Motor neuron (in vitro differentiated cells): ENCODE measurements at regions not wholly inside any gene's neighbourhood (a gene's known extent, or its start where the extent isn't known, plus 50 kb on each side); places are given as distances from the start of the nearest gene placed in this dataset.
"Not testable (repeated sequence)": the region's sequence is repeated elsewhere in the genome, so short reads cannot be mapped to it uniquely, and the experiment has no call there.

Experiments used
- ATAC-seq, 8 experiments: fragments of 200-7000 bp; cut with Tn5 transposase; replicated peaks in 6 of 8; 2 replicates each; pipeline ENCODE4 v1.8.0; 2021; ENCODE audit warnings: mild to moderate bottlenecking in 8 of 8, moderate library complexity in 8 of 8
- H3K27ac ChIP-seq, 2 donors: fragments of 250-450 bp; sonication (Bioruptor Pico); 2 replicates each; pipeline ENCODE4 v1.9.0; 2021; ENCODE audit warnings: antibody characterized with exemption in 2 of 2, mild to moderate bottlenecking in 2 of 2, moderate library complexity in 1 of 2
- H3K4me1 ChIP-seq, 2 donors: fragments of 250-450 bp; sonication (Bioruptor Pico); replicated peaks in 1 of 2; 2 replicates each; pipeline ENCODE4 v1.6.1; 2021; ENCODE audit warnings: antibody characterized with exemption in 2 of 2, mild to moderate bottlenecking in 2 of 2, moderate library complexity in 1 of 2
- H3K4me3 ChIP-seq, 5 donors: fragments of 250-450 bp; sonication (Bioruptor Pico); 2 replicates each; pipeline ENCODE4 v1.9.0; 2021; ENCODE audit warnings: antibody characterized with exemption in 5 of 5, mild to moderate bottlenecking in 5 of 5, moderate library complexity in 4 of 5
- WGBS, 10 experiments: fragments of 450-650 bp; shearing (Covaris generic); methylation state at CpG; one replicate each; pipeline ENCODE4 v1.0.0; 2022; 5-methylcytosine and 5-hydroxymethylcytosine counted together
- in situ Hi-C, 9 experiments: fragments of 400-800 bp; cut with MboI; loops; one replicate each; pipeline ENCODE4 v1.15.0; 2021; ENCODE audit warnings: low sequenced_read_pairs in 9 of 9, low pct_unique_long_range_greater_than_20kb in 2 of 9; ENCODE audit not compliant: unreplicated experiment in 9 of 9

GRCh38 chr1:198947456-198947855 is 308.6 kb downstream of the PTPRC start:
- Histone ChIP-seq H3K4me1 (no peaks in the 10 kb centered on the region), H3K27ac (no peak overlapping the region), H3K4me3 (no peak overlapping the region)
- 50 to 100% (median 89%) methylated on average over 1 of the region's 1 CpG; no CpG with 5 or more reads in 2 of the 10 experiments for WGBS, 10 experiments
- in situ Hi-C loops = no loop called here
- no peak for ATAC-seq

GRCh38 chr1:198948895-198949659 is 310.2 kb downstream of the PTPRC start:
- H3K4me1 ChIP-seq = no peaks in the 10 kb centered on the region
- no peak for ATAC-seq
- no peak overlapping the region for H3K4me3 ChIP-seq
- in situ Hi-C loops = no loop called here
- WGBS, 10 experiments = 95 to 100% (median 97%) methylated on average over 2 to 19 of the region's 28 CpGs; no CpG with 5 or more reads in 5 of the 10 experiments
- H3K27ac ChIP-seq = no peak overlapping the region

GRCh38 chr1:198950036-198950435 is 311.2 kb downstream of the PTPRC start:
- in situ Hi-C loops = no loop called here
- ATAC-seq = no peak
- Histone ChIP-seq H3K27ac (no peak overlapping the region), H3K4me3 (no peak overlapping the region), H3K4me1 (no peaks in the 10 kb centered on the region)
- WGBS, 10 experiments = 60 to 100% (median 93%) methylated on average over 1 to 3 of the region's 3 CpGs; no CpG with 5 or more reads in 1 of the 10 experiments

GRCh38 chr1:198955085-198955484 is 316.2 kb downstream of the PTPRC start:
- no peak overlapping the region for H3K27ac ChIP-seq
- in situ Hi-C loops = no loop called here
- no peak for ATAC-seq
- no peak overlapping the region for H3K4me3 ChIP-seq
- no peaks in the 10 kb centered on the region for H3K4me1 ChIP-seq

- in situ Hi-C loops = no loop called here
- Histone ChIP-seq H3K27ac (no peak overlapping the region), H3K4me3 (no peak overlapping the region), H3K4me1 (no peaks in the 10 kb centered on the region)
- no peak for ATAC-seq
- 0 to 100% (median 80%) methylated on average over 1 of the region's 1 CpG; no CpG with 5 or more reads in 3 of the 10 experiments for whole genome bisulfite sequencing, 10 experiments
Measured at GRCh38 chr1:198957044-198957443, 318.2 kb downstream of the PTPRC start.

- Histone ChIP-seq H3K27ac (no peak overlapping the region), H3K4me3 (no peak overlapping the region), H3K4me1 (no peaks in the 10 kb centered on the region)
- in situ Hi-C loops = no loop called here
- 76 to 100% (median 100%) methylated on average over 2 to 3 of the region's 3 CpGs; no CpG with 5 or more reads in 1 of the 10 experiments for WGBS, 10 experiments
- ATAC-seq = no peak
Measured at GRCh38 chr1:198959032-198959431, 320.2 kb downstream of the PTPRC start.

DNA sequence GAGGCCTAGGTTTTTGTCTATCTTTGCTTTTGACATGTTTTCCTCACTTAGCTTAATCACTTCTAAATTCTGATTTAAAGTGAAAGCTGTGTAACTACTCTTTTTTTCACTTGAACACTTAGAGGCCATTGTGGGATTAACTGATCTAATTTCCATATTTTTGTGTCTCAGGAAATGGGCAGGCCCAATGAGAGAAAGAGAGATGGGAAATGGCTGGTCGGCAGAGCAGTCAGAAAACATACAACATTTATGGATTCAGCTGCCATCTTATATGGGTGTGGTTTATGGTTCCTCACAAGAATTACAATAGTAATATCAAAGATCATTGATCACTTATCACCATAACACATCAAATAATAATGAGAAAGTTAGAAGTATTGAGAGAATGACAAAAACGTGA is 320.8 kb downstream of the PTPRC start:
- no peak for ATAC-seq
- WGBS, 10 experiments = 40 to 95% (median 83%) methylated on average over 1 to 2 of the region's 2 CpGs; no CpG with 5 or more reads in 1 of the 10 experiments
- in situ Hi-C loops = no loop called here
- Histone ChIP-seq H3K27ac (no peak overlapping the region), H3K4me3 (no peak overlapping the region), H3K4me1 (no peaks in the 10 kb centered on the region)

DNA sequence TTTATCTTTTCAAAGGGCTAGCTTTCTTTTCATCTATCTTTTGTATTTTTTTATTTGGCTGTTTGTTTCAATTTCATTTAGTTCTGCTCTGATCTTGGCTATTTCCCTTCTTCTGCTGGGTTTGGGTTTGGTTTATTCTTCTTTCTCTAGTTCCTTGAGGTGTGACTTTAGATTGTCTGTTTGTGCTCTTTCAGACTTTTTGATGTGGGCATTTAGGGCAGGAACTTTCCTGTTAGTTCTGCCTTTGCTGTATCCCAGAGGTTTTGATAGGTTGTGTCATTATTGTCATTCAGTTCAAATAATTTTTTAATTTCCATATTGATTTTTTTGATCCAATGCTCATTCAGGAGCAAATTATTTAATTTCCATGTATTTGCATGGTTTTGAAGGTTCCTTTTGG is 325.0 kb downstream of the PTPRC start:
- ATAC-seq, in situ Hi-C loops, H3K27ac ChIP-seq, H3K4me1 ChIP-seq, H3K4me3 ChIP-seq: not testable (repeated sequence)

- in situ Hi-C loops = no loop called here
- no peak for ATAC-seq
- WGBS, 10 experiments = 70 to 84% (median 83%) methylated on average over 2 to 4 of the region's 4 CpGs; no CpG with 5 or more reads in 6 of the 10 experiments
- Histone ChIP-seq H3K4me1 (no peaks in the 10 kb centered on the region), H3K4me3 (no peak overlapping the region), H3K27ac (no peak overlapping the region)
Measured at GRCh38 chr1:198966519-198966918, 327.7 kb downstream of the PTPRC start.

DNA sequence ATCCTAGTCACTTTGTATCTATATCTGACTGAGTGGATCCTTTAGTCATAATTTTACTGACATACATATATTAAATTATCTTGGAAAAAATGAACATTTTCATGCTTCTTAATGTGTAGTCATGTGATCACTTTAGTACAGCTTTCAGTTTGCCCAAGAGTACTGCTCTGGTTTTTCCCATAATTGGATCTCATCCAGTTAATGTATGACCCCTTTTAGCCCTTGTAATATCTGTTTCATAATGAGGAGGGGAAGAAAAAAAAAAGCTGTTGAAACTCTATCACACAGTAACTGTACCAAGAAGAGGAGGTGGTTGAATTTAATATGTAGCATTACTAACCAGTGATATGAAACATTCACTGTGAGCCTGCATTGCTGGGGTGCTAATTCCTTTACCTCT is 328.7 kb downstream of the PTPRC start:
- in situ Hi-C loops = no loop called here
- Histone ChIP-seq H3K4me1 (no peaks in the 10 kb centered on the region), H3K4me3 (no peak overlapping the region), H3K27ac (no peak overlapping the region)
- ATAC-seq = peak in 5 of 8 experiments; percentile 43 to 97 (median 64)

DNA sequence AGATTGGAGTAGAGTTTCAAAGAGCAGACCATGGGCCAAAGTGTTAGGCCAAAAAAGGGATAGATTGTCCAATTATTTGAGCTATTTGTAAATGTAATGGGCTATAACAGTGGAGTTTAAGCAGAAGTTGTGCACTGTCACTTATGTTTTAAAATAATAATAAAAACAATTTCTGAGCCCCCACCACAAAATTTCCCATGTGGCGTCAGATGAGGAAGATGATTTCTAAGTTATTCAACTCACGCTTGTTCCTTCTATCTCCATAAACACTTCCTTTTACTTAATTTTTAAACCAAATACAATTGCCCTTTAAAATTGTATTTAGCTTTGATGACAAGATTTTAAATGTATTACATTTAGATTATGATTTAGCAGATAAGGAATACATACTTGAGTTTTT is 330.0 kb downstream of the PTPRC start:
- 50 to 100% (median 100%) methylated on average over 2 of the region's 2 CpGs; no CpG with 5 or more reads in 1 of the 10 experiments for WGBS, 10 experiments
- in situ Hi-C loops = no loop called here
- no peaks in the 10 kb centered on the region for H3K4me1 ChIP-seq
- no peak overlapping the region for H3K4me3 ChIP-seq
- ATAC-seq = no peak
- no peak overlapping the region for H3K27ac ChIP-seq

DNA sequence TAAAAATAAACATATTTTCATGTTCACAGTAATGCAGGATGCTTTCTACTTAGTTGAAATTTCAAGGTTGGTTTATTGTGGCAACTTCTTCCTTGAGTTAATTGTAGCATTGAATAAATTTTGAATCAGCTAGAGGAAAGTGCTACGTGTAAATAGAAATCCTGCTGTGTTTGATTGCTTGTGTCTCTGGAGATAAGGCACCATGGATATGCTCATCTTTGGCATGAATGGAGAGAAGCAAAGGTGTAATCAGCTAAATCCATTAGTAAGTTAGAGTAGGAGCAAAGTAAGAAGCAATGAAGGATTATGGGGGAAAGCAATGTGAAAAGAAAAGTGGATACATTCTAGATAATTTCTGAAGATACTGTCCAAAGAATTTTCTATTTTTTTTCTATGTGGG is 331.1 kb downstream of the PTPRC start:
- 11 to 100% (median 86%) methylated on average over 1 of the region's 1 CpG; no CpG with 5 or more reads in 1 of the 10 experiments for WGBS, 10 experiments
- ATAC-seq = no peak

DNA sequence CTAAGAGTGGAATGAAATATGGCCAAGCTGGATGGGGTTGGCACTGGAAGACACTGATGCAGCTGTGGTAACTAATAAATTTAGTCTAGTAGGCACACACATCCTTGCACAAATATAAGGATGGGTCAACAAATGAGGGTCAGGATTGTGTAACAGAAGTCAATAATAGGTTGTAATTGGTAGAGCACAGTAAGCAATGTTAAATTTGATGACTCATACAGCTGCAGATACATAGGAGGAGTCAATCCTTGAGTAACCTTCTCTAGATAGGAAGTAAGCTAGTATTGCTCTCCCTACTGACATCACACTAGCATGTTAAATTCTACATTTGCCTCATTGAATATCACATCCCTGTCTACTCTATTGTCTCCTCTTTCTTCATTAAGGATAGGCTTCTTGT is 332.1 kb downstream of the PTPRC start:
- H3K27ac ChIP-seq = no peak overlapping the region
- ATAC-seq = peak in 7 of 8 experiments; percentile 32 to 98 (median 69)
- in situ Hi-C loops = no loop called here

More for the DNA sequence above, 331.1 kb downstream of the PTPRC start:
- in situ Hi-C loops = no loop called here
- no peak overlapping the region for H3K27ac ChIP-seq
- no peak overlapping the region for H3K4me3 ChIP-seq
- no peaks in the 10 kb centered on the region for H3K4me1 ChIP-seq

DNA sequence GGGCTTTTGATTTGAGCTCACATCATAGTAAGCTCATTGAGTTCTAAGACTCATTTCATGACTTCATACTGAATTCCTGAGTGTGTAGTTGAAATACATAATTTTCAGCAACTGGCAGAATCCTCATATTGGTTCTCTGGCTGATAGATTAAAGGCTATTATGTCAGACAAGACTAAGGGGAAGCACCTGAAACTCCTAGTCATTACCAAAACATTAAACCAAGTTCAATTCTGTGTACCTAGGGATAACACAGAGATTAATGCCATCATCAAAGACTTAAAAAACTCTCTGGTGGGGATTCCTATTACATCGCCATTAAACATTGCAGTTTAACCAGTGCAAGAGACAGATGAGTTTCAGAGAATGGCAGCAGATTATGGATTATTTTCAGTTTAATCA is 339.1 kb downstream of the PTPRC start:
- H3K4me3 ChIP-seq = no peak overlapping the region
- ATAC-seq = peak in 2 of 8 experiments; percentile 17 to 26
- WGBS, 10 experiments = 50 to 100% (median 100%) methylated on average over 1 of the region's 1 CpG; no CpG with 5 or more reads in 1 of the 10 experiments
- in situ Hi-C loops = no loop called here
- no peak overlapping the region for H3K27ac ChIP-seq
- peaks cover 2 to 19% of the 10 kb centered on the region in 2 donors for H3K4me1 ChIP-seq

More for the DNA sequence above, 332.1 kb downstream of the PTPRC start:
- H3K4me1 ChIP-seq = no peaks in the 10 kb centered on the region
- H3K4me3 ChIP-seq = no peak overlapping the region
